ENCODE measurements at regions not wholly inside any gene's neighbourhood (a gene's known extent, or its start where the extent isn't known, plus 50 kb on each side); places are given as distances from the start of the nearest gene placed in this dataset.

- Histone ChIP-seq H3K9ac (ENCODE audit: low read depth, low read length) (no peak overlapping the region), H3K9me3 (ENCODE audit: insufficient read depth, low read length, severe bottlenecking) (no peaks in the 10 kb centered on the region), H3K4me1 (ENCODE audit: insufficient read depth, low read length) (no peaks in the 10 kb centered on the region), H3K36me3 (ENCODE audit: insufficient read depth, low read length) (no peaks in the 10 kb centered on the region), H3K4me2 (ENCODE audit: insufficient read depth, low read length) (no peak overlapping the region), H3K79me2 (ENCODE audit: insufficient read depth, low read length) (no peaks in the 10 kb centered on the region), H3K27ac (ENCODE audit: low read length) (no peak overlapping the region), H3K27me3 (ENCODE audit: insufficient read depth, low read length, poor library complexity) (no peaks in the 10 kb centered on the region), H4K20me1 (ENCODE audit: insufficient read depth, low read length) (no peaks in the 10 kb centered on the region), H2AFZ (ENCODE audit: low read depth, low read length) (no peak overlapping the region), H3K4me3 (ENCODE audit: low read depth in 1 of 2, low read length in 2 of 2) (no peak overlapping the region)
- DNase-seq: no peak
- no peak for ATAC-seq (ENCODE audit: insufficient read depth, low read depth)
- no peak for TF ChIP-seq EZH2 (IDR thresholded peaks at IDR 0.05; ENCODE audit: borderline replicate concordance, low read depth, low read length, severe bottlenecking)
- TF ChIP-seq CTCF (IDR thresholded peaks at IDR 0.05; ENCODE audit: borderline replicate concordance, extremely low read depth, low read length, poor library complexity, severe bottlenecking): no peak
Measured at GRCh38 chr4:181504924-181505323, 738.3 kb upstream of the TENM3 start.

- DNase-seq (no peak), ATAC-seq (ENCODE audit: insufficient read depth, low read depth) (no peak)
- Histone ChIP-seq H3K4me1 (ENCODE audit: insufficient read depth, low read length) (no peaks in the 10 kb centered on the region), H3K79me2 (ENCODE audit: insufficient read depth, low read length) (no peaks in the 10 kb centered on the region), H3K27ac (ENCODE audit: low read length) (no peak overlapping the region), H3K4me2 (ENCODE audit: insufficient read depth, low read length) (no peak overlapping the region), H2AFZ (ENCODE audit: low read depth, low read length) (no peak overlapping the region), H4K20me1 (ENCODE audit: insufficient read depth, low read length) (no peaks in the 10 kb centered on the region), H3K4me3 (ENCODE audit: low read depth in 1 of 2, low read length in 2 of 2) (no peak overlapping the region), H3K9ac (ENCODE audit: low read depth, low read length) (no peak overlapping the region), H3K36me3 (ENCODE audit: insufficient read depth, low read length) (no peaks in the 10 kb centered on the region), H3K9me3 (ENCODE audit: insufficient read depth, low read length, severe bottlenecking) (no peaks in the 10 kb centered on the region), H3K27me3 (ENCODE audit: insufficient read depth, low read length, poor library complexity) (no peaks in the 10 kb centered on the region)
- TF ChIP-seq CTCF (IDR thresholded peaks at IDR 0.05; ENCODE audit: borderline replicate concordance, extremely low read depth, low read length, poor library complexity, severe bottlenecking) (no peak), EZH2 (IDR thresholded peaks at IDR 0.05; ENCODE audit: borderline replicate concordance, low read depth, low read length, severe bottlenecking) (no peak)
Measured at GRCh38 chr4:181507180-181507835, 735.9 kb upstream of the TENM3 start.

- DNase-seq (no peak), ATAC-seq (ENCODE audit: insufficient read depth, low read depth) (no peak)
- Histone ChIP-seq H3K27ac (ENCODE audit: low read length) (no peak overlapping the region), H4K20me1 (ENCODE audit: insufficient read depth, low read length) (no peaks in the 10 kb centered on the region), H3K79me2 (ENCODE audit: insufficient read depth, low read length) (no peaks in the 10 kb centered on the region), H3K36me3 (ENCODE audit: insufficient read depth, low read length) (no peaks in the 10 kb centered on the region), H2AFZ (ENCODE audit: low read depth, low read length) (no peak overlapping the region), H3K27me3 (ENCODE audit: insufficient read depth, low read length, poor library complexity) (no peaks in the 10 kb centered on the region), H3K9me3 (ENCODE audit: insufficient read depth, low read length, severe bottlenecking) (no peaks in the 10 kb centered on the region), H3K9ac (ENCODE audit: low read depth, low read length) (no peak overlapping the region), H3K4me1 (ENCODE audit: insufficient read depth, low read length) (no peaks in the 10 kb centered on the region), H3K4me3 (ENCODE audit: low read depth in 1 of 2, low read length in 2 of 2) (no peak overlapping the region), H3K4me2 (ENCODE audit: insufficient read depth, low read length) (no peak overlapping the region)
- no peak for TF ChIP-seq CTCF (IDR thresholded peaks at IDR 0.05; ENCODE audit: borderline replicate concordance, extremely low read depth, low read length, poor library complexity, severe bottlenecking)
- no peak for TF ChIP-seq EZH2 (IDR thresholded peaks at IDR 0.05; ENCODE audit: borderline replicate concordance, low read depth, low read length, severe bottlenecking)
Measured at GRCh38 chr4:181507938-181508337, 735.3 kb upstream of the TENM3 start.
